ENCODE measurements at regions not wholly inside any gene's neighbourhood (a gene's known extent, or its start where the extent isn't known, plus 50 kb on each side); places are given as distances from the start of the nearest gene placed in this dataset.

GRCh38 chr15:98382139-98382538 lies 266.2 kb upstream of the IGF1R start:
- TF ChIP-seq, protein P1, sequence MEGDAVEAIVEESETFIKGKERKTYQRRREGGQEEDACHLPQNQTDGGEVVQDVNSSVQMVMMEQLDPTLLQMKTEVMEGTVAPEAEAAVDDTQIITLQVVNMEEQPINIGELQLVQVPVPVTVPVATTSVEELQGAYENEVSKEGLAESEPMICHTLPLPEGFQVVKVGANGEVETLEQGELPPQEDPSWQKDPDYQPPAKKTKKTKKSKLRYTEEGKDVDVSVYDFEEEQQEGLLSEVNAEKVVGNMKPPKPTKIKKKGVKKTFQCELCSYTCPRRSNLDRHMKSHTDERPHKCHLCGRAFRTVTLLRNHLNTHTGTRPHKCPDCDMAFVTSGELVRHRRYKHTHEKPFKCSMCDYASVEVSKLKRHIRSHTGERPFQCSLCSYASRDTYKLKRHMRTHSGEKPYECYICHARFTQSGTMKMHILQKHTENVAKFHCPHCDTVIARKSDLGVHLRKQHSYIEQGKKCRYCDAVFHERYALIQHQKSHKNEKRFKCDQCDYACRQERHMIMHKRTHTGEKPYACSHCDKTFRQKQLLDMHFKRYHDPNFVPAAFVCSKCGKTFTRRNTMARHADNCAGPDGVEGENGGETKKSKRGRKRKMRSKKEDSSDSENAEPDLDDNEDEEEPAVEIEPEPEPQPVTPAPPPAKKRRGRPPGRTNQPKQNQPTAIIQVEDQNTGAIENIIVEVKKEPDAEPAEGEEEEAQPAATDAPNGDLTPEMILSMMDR (IDR thresholded peaks at IDR 0.05), result no peak
- TF ChIP-seq POLR2A (IDR thresholded peaks at IDR 0.05) (no peak), POLR2AphosphoS5 (IDR thresholded peaks at IDR 0.05) (no peak)
